ENCODE measurements at regions not wholly inside any gene's neighbourhood (a gene's known extent, or its start where the extent isn't known, plus 50 kb on each side); places are given as distances from the start of the nearest gene placed in this dataset.

GRCh38 chr7:24442170-24442777, 131.0 kb upstream of the PALS2 start:
- ATAC-seq = no peak

GRCh38 chr7:24444666-24445440, 128.4 kb upstream of the PALS2 start:
- no peak for TF ChIP-seq CREB5 (CRISPR knock-in tag; IDR thresholded peaks at IDR 0.05; ENCODE audit: low read depth)
- TF ChIP-seq POU6F1 (CRISPR knock-in tag; IDR thresholded peaks at IDR 0.05; ENCODE audit: borderline replicate concordance, low read depth) = no peak
- TF ChIP-seq ZNF565 (CRISPR knock-in tag; conservative IDR thresholded peaks at IDR 0.05; ENCODE audit: low read depth) = no peak
- no peak for TF ChIP-seq BACH2 (CRISPR knock-in tag; IDR thresholded peaks at IDR 0.05; ENCODE audit: borderline replicate concordance)
- TF ChIP-seq CSRNP3 (CRISPR knock-in tag; IDR thresholded peaks at IDR 0.05) = no peak
- TF ChIP-seq PPARA (CRISPR knock-in tag; IDR thresholded peaks at IDR 0.05; ENCODE audit: borderline replicate concordance) = no peak
- no peak for TF ChIP-seq SNAI2 (CRISPR knock-in tag; IDR thresholded peaks at IDR 0.05)
- no peak for TF ChIP-seq GLIS3 (CRISPR knock-in tag; IDR thresholded peaks at IDR 0.05)
- no peak for TF ChIP-seq TCF4 (CRISPR knock-in tag; IDR thresholded peaks at IDR 0.05; ENCODE audit: borderline replicate concordance)
- TF ChIP-seq OSR1 (CRISPR knock-in tag; IDR thresholded peaks at IDR 0.05) = no peak
- no peak for TF ChIP-seq ZC3H10 (CRISPR knock-in tag; IDR thresholded peaks at IDR 0.05)
- no peak for TF ChIP-seq ESRRG (CRISPR knock-in tag; IDR thresholded peaks at IDR 0.05)
- no peak for TF ChIP-seq ZFP3 (CRISPR knock-in tag; IDR thresholded peaks at IDR 0.05)
- TF ChIP-seq RARB (CRISPR knock-in tag; IDR thresholded peaks at IDR 0.05) = no peak
- TF ChIP-seq ZNF70 (CRISPR knock-in tag; IDR thresholded peaks at IDR 0.05) = no peak
- no peak for TF ChIP-seq ZNF8 (CRISPR knock-in tag; IDR thresholded peaks at IDR 0.05)
- TF ChIP-seq TSHZ2 (CRISPR knock-in tag; IDR thresholded peaks at IDR 0.05) = no peak
- ATAC-seq = no peak

More at GRCh38 chr7:24442170-24442777, 131.0 kb upstream of the PALS2 start:
- no peak for TF ChIP-seq CSDC2 (CRISPR knock-in tag; IDR thresholded peaks at IDR 0.05)
- TF ChIP-seq BACH2 (CRISPR knock-in tag; IDR thresholded peaks at IDR 0.05; ENCODE audit: borderline replicate concordance) = no peak
- no peak for TF ChIP-seq PPARA (CRISPR knock-in tag; IDR thresholded peaks at IDR 0.05; ENCODE audit: borderline replicate concordance)
- no peak for TF ChIP-seq CSRNP3 (CRISPR knock-in tag; IDR thresholded peaks at IDR 0.05)
- no peak for TF ChIP-seq TCF4 (CRISPR knock-in tag; IDR thresholded peaks at IDR 0.05; ENCODE audit: borderline replicate concordance)
- TF ChIP-seq ARNTL (CRISPR knock-in tag; IDR thresholded peaks at IDR 0.05; ENCODE audit: borderline replicate concordance, low read depth) = no peak
- TF ChIP-seq TSHZ2 (CRISPR knock-in tag; IDR thresholded peaks at IDR 0.05) = no peak
- TF ChIP-seq TOX (CRISPR knock-in tag; IDR thresholded peaks at IDR 0.05; ENCODE audit: borderline replicate concordance) = no peak
